GM23338 (cell line): ENCODE measurements at regions not wholly inside any gene's neighbourhood (a gene's known extent, or its start where the extent isn't known, plus 50 kb on each side); places are given as distances from the start of the nearest gene placed in this dataset.
"Not testable (repeated sequence)": the region's sequence is repeated elsewhere in the genome, so short reads cannot be mapped to it uniquely, and the experiment has no call there.

Experiments used
- CREB1 ChIP-seq: fragments of 250-450 bp; sonication (Bioruptor Pico); IDR thresholded peaks from 2 replicates; pipeline ENCODE4 v1.5.0; 2020; ENCODE audit warnings: low read depth, mild to moderate bottlenecking, moderate library complexity
- CTCF ChIP-seq, 2 experiments: fragments of 200-600 bp in 1 of 2; sonication (generic) in 1 of 2; conservative IDR thresholded peaks; 2 replicates each; pipeline versions ENCODE4 v1.5.1 to v1.6.1; 2016 to 2017; ENCODE audit warnings: antibody characterized with exemption in 2 of 2, low read depth in 2 of 2, mild to moderate bottlenecking in 2 of 2, moderate library complexity in 1 of 2
- ETS1 ChIP-seq: IDR thresholded peaks from 2 replicates; pipeline ENCODE4 v1.6.1; 2016; ENCODE audit warnings: antibody characterized with exemption
- EZH2 ChIP-seq: fragments of 200-600 bp; sonication (generic); IDR thresholded peaks from one replicate; pipeline ENCODE4 v1.8.0; 2017; ENCODE audit warnings: antibody characterized with exemption, mild to moderate bottlenecking, low read depth; ENCODE audit not compliant: unreplicated experiment
- EZH2phosphoT487 ChIP-seq: fragments of 200-600 bp; sonication (generic); IDR thresholded peaks from one replicate; pipeline ENCODE4 v1.8.1; 2018; ENCODE audit warnings: antibody characterized with exemption; ENCODE audit not compliant: unreplicated experiment
- JUNB ChIP-seq: IDR thresholded peaks from one replicate; pipeline ENCODE4 v1.6.1; 2016; ENCODE audit warnings: antibody characterized with exemption; ENCODE audit not compliant: unreplicated experiment
- POLR2AphosphoS5 ChIP-seq: IDR thresholded peaks from 2 replicates; pipeline ENCODE4 v1.6.1; 2016; ENCODE audit warnings: antibody characterized with exemption, low read depth
- REST ChIP-seq: IDR thresholded peaks from one replicate; pipeline ENCODE4 v1.6.1; 2018; ENCODE audit warnings: antibody characterized with exemption; ENCODE audit not compliant: unreplicated experiment
- ZNF114 ChIP-seq: fragments of 250-450 bp; sonication (Bioruptor Pico); IDR thresholded peaks from 2 replicates; pipeline ENCODE4 v1.5.0; 2020; ENCODE audit warnings: mild to moderate bottlenecking, moderate library complexity

GRCh38 chr7:76135263-76135662, 66.4 kb upstream of the SRRM3 start:
- not testable (repeated sequence) for TF ChIP-seq REST; CTCF (conservative IDR thresholded peaks at IDR 0.05; ENCODE audit: low read depth in 2 of 2); ZNF114; JUNB; POLR2AphosphoS5; ETS1; EZH2; EZH2phosphoT487; CREB1 (CRISPR knock-in tag)
